ENCODE measurements at regions not wholly inside any gene's neighbourhood (a gene's known extent, or its start where the extent isn't known, plus 50 kb on each side); places are given as distances from the start of the nearest gene placed in this dataset.

DNA sequence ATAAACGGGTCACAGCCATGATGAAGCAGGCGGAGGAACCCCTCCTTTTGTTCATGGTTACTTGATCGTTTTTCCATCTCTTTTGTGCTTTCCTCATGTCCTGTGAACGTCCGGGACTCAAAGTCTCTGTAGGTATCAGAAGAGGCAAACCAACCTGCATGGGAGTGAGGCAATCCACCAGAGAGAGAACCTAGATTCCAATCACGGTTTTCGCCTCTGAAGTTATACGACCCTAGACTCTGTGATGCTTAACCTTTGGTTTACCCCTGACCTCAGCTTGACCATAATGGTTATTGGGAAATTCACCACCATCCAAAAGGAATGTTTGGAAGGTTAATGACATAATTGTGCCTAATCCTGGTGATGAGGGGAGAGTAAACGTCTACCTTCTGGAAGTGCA, 186.8 kb upstream of the PRICKLE1 start:
- TF ChIP-seq, protein P1, sequence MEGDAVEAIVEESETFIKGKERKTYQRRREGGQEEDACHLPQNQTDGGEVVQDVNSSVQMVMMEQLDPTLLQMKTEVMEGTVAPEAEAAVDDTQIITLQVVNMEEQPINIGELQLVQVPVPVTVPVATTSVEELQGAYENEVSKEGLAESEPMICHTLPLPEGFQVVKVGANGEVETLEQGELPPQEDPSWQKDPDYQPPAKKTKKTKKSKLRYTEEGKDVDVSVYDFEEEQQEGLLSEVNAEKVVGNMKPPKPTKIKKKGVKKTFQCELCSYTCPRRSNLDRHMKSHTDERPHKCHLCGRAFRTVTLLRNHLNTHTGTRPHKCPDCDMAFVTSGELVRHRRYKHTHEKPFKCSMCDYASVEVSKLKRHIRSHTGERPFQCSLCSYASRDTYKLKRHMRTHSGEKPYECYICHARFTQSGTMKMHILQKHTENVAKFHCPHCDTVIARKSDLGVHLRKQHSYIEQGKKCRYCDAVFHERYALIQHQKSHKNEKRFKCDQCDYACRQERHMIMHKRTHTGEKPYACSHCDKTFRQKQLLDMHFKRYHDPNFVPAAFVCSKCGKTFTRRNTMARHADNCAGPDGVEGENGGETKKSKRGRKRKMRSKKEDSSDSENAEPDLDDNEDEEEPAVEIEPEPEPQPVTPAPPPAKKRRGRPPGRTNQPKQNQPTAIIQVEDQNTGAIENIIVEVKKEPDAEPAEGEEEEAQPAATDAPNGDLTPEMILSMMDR (IDR thresholded peaks at IDR 0.05): no peak
- 62 to 66% (median 62%) methylated on average over 9 of the region's 9 CpGs for WGBS, 3 donors
- no peak for ATAC-seq
- Histone ChIP-seq H3K36me3 (ENCODE audit: insufficient read depth in 1 of 2, low read depth in 1 of 2) (no peaks in the 10 kb centered on the region), H3K4me1 (peaks cover 5% of the 10 kb centered on the region), H3K4me3 (no peak overlapping the region), H3K27ac (no peak overlapping the region), H3K9me3 (peaks cover 4% of the 10 kb centered on the region), H3K27me3 (ENCODE audit: insufficient read depth in 3 of 3, low read length in 2 of 3) (no peaks in the 10 kb centered on the region)
- intact Hi-C loops (cut with DNase I): no loop called here
- DNase-seq: no peak

DNA sequence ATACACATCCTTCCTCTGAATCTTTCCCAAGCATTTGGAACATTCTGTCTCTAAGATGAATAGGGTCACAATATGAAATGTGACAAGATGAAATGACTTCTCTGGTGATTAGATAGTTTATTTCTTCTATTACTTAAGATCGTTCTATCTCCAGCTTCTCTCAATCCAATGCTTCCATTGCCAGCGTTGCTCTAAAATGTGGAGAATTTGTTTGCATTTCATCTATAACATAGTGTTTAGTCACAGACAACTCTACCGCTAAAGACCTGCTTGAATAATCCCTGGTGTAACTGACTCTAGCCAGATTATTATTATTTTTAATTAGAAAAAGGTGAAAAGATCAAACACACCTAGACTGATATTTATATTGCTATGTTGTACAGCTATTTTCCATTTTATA, 184.7 kb upstream of the PRICKLE1 start:
- ATAC-seq (no peak), DNase-seq (no peak)
- TF ChIP-seq, protein P1 (IDR thresholded peaks at IDR 0.05): no peak
- WGBS, 3 donors: 88 to 91% (median 88%) methylated on average over 3 of the region's 3 CpGs
- H3K27ac ChIP-seq: no peak overlapping the region
- H3K4me3 ChIP-seq: no peak overlapping the region
- H3K27me3 ChIP-seq (ENCODE audit: insufficient read depth in 3 of 3, low read length in 2 of 3): no peaks in the 10 kb centered on the region
- peaks cover 4% of the 10 kb centered on the region for H3K9me3 ChIP-seq
- intact Hi-C loops (cut with DNase I): no loop called here
- H3K36me3 ChIP-seq (ENCODE audit: insufficient read depth in 1 of 2, low read depth in 1 of 2): no peaks in the 10 kb centered on the region
- no peaks in the 10 kb centered on the region for H3K4me1 ChIP-seq

DNA sequence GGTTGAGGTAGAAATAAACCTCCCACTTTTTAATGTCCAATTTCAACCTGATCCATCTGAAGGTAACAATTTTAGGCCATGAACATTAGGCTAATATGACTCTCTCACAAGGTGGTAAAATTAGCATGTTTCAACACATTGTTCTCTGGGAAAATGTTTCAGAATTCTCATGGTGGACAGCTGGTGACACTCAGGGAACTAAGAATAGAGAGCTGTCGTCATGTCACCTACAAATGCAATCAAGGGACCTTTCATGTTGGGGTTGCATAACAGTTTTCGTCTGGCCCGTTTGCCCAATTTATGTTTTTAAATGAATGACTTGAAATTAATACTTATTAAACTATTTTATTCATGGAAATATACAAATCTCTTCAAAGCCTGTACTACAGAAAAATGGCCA, 180.7 kb upstream of the PRICKLE1 start:
- no peak overlapping the region for H3K27ac ChIP-seq
- DNase-seq (no peak), ATAC-seq (no peak)
- no peaks in the 10 kb centered on the region for H3K27me3 ChIP-seq (ENCODE audit: insufficient read depth in 3 of 3, low read length in 2 of 3)
- H3K9me3 ChIP-seq: peaks cover 4% of the 10 kb centered on the region
- 73 to 89% (median 87%) methylated on average over 3 of the region's 3 CpGs for WGBS, 3 donors
- intact Hi-C loops (cut with DNase I): no loop called here
- H3K4me1 ChIP-seq: no peaks in the 10 kb centered on the region
- H3K4me3 ChIP-seq: no peak overlapping the region
- TF ChIP-seq, protein P1 (IDR thresholded peaks at IDR 0.05): no peak
- H3K36me3 ChIP-seq (ENCODE audit: insufficient read depth in 1 of 2, low read depth in 1 of 2): no peaks in the 10 kb centered on the region

DNA sequence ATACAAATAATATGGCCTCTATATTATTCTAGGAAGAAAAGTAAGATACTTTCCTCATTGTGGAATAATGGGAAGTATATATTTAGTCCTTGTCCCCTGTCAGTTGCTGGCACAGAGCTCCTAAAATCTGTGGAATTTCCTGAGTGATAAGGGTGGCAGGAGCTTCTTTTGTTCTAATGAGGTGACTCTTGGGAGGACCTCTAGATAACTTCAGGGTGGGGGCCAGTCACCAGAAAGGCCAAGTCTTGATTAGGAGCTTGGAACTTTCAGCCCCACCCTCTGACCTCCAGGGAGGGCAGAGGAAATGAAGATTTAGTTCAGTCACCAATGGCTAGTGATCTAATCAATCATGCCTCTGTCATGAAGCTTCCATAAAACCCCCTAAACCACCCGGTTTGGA, 179.9 kb upstream of the PRICKLE1 start:
- no peak overlapping the region for H3K4me3 ChIP-seq
- H3K27ac ChIP-seq: no peak overlapping the region
- intact Hi-C loops (cut with DNase I): no loop called here
- WGBS, 3 donors: 30 to 45% (median 43%) methylated on average over 1 of the region's 1 CpG
- no peaks in the 10 kb centered on the region for H3K27me3 ChIP-seq (ENCODE audit: insufficient read depth in 3 of 3, low read length in 2 of 3)
- no peaks in the 10 kb centered on the region for H3K36me3 ChIP-seq (ENCODE audit: insufficient read depth in 1 of 2, low read depth in 1 of 2)
- no peak for ATAC-seq
- no peak for DNase-seq
- H3K4me1 ChIP-seq: no peaks in the 10 kb centered on the region
- TF ChIP-seq, protein P1 (IDR thresholded peaks at IDR 0.05): no peak
- peaks cover 4% of the 10 kb centered on the region for H3K9me3 ChIP-seq

DNA sequence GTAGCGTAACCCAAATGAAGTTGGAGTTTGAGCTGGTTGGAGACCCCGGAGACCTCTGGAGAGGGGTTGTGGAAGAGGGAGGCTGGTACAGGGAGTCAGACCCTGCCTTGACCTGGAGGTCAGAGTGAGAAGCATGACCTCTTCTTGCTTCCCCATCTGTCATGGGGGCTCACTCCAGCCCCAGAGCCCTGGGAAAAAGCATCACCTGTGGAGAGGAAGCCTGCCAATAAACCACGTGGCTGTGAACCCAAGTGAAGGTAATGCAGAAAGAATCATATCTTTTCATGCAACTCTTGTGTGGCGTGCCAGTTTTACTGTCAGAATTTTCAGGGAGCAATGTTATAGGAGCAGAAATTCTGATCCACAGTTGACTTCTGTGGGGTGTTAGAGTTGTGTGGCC, 178.5 kb upstream of the PRICKLE1 start:
- Histone ChIP-seq H3K27me3 (ENCODE audit: insufficient read depth in 3 of 3, low read length in 2 of 3) (no peaks in the 10 kb centered on the region), H3K4me3 (no peak overlapping the region), H3K4me1 (no peaks in the 10 kb centered on the region), H3K36me3 (ENCODE audit: insufficient read depth in 1 of 2, low read depth in 1 of 2) (no peaks in the 10 kb centered on the region), H3K9me3 (peaks cover 4% of the 10 kb centered on the region), H3K27ac (no peak overlapping the region)
- TF ChIP-seq, protein P1 (IDR thresholded peaks at IDR 0.05): no peak
- no peak for DNase-seq
- no peak for ATAC-seq
- intact Hi-C loops (cut with DNase I): no loop called here
- 89 to 93% (median 91%) methylated on average over 4 of the region's 4 CpGs for WGBS, 3 donors
